HTR-8/SVneo (cell line): ENCODE measurements at regions not wholly inside any gene's neighbourhood (a gene's known extent, or its start where the extent isn't known, plus 50 kb on each side); places are given as distances from the start of the nearest gene placed in this dataset.

Experiments
- DNase-seq: peaks from one replicate; pipeline ENCODE4 v3.0.0; 2011; ENCODE audit warnings: low spot score, mixed read lengths; ENCODE audit not compliant: insufficient read length
- FAIRE-seq: peaks from 2 replicates; lab custom pipeline; 2011; peaks lifted over from hg19 to GRCh38; lab: Jason Lieb, UNC

DNA sequence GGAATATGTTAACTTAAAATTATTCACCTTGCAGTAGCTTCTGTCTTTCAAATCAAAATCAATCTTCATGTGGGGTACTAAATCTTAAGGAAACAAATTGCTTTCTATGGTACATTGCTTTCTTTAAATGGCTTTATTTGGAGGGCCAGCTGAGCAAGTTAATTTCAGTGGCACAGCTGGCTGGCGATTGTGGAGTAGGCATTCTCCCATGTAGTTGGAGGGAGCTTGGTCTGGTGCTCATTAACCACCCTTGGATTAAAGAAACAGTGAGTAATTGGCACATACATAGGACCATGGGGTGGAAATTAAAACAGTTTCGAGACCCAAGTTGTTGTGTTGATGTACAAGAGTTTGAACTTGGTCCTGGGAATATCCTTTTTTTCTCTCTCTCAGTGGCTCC, 201.3 kb upstream of the CHD6 start:
- no peak for FAIRE-seq
- no peak for DNase-seq

DNA sequence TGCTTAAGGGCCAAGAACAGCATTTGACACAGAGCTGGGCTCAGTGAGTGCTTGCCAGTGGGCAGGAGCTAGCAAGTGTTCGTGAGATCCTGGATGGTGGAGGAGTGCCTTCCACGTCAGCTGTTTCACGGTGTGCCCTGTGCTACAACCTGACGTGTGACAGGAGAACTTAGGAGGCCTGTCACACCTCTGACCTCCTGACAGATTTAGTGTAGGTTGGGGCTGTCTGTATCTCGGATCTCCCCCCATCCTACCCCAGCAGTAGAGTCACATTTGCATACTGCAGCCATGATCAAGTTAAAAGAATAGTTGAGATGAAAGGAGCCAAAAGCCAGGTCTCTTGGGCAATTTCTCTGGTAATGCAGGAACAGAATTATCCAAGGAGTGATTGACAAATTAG, 200.8 kb upstream of the CHD6 start:
- FAIRE-seq (peak; percentile 85), DNase-seq (no peak)

DNA sequence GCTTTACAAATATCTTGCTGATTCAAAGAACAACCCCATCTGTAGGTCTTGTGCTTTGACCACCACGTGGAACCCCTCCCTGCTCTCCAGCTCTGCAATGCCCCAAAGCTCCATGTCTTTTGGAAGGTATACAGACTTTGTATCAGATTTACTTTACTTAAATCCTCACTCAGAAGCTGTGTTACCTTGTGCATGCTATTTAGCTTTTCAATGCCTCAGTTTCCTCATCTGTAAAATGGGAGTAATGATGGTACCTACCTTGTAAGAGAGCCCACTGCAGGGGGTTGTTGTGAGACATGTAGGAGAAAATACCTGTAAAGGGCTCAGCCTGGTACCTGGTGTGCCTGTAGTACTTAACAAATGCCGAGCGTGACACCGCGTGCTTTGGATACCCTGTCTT, 200.2 kb upstream of the CHD6 start:
- FAIRE-seq (no peak), DNase-seq (no peak)

DNA sequence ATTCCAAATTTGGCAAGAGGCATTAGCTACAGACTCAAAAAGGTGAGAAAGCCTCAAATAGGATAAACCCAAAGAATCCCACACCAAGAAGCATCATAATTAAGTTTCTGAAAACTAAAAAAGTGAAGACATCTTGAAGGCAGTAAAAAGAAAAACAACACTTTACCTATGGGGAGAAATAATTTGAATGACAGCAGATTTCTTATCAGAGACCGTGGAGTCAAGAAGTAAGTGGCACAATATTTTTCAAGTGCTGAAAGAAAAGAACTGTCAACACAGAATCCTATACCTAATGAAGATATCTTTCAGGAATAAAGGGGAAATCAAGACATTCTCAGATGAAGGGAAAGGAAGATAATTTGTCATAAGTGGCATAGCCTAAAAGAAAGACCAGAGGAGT, 193.3 kb upstream of the CHD6 start:
- DNase-seq: no peak
- FAIRE-seq: no peak

DNA sequence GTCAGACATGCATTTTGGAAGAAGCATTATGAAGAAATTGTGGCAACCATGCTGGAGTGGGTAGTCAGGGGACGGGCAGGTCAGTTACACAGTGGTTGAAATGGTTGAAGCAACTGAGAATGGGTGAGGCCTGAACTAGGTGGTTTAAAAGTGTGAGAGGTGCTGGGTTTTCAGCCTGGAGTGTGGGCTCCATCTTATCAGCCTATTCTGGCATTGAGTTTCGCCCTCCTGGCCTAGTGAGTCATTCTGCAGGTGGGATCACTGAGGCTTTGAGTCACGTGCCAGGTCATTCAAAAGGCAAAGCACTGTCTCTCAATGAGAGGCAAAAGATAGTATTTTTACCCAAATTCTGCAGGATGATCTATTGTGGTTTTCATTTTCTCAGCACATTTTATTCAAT, 181.9 kb upstream of the CHD6 start:
- FAIRE-seq (no peak), DNase-seq (no peak)

DNA sequence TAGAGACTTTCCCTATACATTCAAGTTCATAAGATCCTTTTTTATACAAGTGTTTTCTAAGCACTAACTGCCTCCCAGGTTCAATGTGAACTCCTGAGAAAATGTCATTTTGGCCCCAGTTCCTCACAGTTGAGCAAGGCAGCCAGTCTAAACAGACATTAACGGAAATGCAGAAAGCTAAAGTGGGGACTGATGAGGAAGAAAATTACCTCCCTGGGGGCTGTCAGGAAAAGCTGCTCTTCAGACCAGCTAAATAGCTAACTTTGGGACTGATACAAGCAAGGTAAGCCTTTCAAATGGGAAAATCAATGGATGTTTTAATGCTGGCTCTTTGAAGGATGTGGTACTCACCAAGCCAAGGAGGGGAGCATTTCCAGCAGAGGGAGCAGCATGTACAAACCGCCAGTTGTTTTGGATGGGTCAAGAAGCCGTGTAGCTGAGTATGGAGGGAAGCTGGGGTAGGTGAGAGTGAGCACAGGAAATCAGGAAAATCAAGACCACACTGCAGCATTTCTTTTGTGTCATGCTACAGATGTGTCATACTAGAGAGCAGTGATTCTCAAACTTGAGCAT, 180.8 kb upstream of the CHD6 start:
- FAIRE-seq (no peak), DNase-seq (no peak)

DNA sequence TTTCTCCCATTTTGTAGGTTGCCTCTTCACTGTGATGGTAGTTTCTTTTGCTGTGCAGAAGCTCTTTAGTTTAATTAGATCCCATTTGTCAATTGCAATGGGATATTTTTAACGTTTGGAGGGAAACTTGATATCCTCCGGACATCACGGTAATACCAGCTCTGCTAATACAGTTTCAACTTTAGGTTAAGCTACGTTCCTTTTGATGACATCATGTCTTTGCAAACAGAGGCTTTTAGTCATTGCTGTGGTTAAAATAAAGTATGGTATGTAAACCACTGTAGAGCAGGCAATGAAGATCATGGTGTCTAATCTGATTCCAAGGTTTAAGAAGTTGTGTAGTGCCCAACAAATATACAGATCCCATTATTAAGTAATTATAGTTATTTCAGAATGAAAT, 168.0 kb upstream of the CHD6 start:
- FAIRE-seq (no peak), DNase-seq (no peak)

DNA sequence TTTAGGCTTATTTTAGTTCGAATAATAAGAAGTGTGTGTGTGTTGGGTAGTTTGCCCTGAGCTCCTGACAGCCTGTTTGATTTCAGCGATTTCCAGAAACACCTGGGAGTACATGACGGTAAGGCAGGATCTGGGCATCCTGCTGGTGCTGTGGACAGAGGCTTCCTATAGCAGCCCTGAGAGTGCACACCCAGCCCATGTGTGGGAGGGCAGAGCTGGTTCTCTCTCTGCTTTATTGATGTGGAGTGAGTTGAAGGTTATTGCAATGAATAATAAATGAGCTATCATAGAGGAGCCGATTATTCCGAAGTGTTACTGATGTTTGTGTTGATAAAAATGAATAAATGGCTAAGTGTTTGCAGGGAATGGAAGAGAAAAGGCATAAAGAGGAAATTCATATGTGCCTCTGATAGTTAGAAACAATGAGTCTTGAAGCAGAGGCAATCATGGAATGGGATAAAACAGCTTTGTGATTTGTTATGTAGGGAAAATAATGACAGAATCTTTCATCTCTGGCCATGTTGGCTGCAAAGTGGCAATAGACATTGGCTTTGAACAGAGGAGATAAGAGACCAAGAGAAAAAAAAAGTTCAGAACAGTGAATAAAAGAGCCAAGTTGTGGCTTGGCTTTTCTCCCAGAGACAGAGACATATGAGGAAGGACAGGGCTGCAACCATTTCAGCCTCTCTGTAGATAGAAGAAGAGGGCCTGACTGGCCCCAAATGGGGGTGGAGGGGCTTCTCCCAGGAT, 166.2 kb upstream of the CHD6 start:
- FAIRE-seq (no peak), DNase-seq (no peak)

DNA sequence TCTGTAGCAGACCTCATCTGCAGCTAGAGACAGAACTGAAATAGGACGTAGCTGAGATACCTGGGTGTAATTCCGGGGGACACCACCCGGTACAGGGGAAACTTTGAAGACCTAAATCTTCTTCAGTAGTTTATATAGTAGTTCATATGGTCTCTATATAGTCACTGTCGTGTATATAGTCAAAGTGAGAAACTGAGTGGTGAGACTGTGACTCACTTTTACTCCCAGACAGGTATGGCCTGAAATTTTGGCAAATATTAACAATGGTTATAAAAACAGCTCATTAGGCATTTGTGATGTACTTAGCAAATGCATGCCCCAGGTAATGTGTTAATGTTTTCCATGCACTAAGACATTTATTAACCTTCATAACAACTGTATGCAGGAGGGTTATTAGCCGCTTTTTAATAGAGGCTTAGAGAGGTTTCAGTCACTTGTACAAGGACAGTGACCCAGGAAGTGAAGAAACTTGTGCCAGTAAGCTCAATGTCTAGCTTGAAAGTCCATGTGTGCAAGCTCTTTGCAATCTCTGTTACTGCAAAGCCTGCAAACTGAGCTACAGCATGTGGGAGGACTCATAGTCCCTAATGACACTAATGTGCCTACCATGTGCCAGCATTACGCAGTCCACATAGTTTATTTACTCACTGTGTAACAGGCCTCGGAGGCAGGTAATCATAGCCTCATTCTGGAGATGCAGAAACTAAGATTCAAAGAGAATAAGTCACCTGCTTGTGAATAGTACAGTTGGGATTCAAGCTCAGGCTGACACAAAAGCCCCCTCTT, 165.4 kb upstream of the CHD6 start:
- FAIRE-seq (no peak), DNase-seq (no peak)

DNA sequence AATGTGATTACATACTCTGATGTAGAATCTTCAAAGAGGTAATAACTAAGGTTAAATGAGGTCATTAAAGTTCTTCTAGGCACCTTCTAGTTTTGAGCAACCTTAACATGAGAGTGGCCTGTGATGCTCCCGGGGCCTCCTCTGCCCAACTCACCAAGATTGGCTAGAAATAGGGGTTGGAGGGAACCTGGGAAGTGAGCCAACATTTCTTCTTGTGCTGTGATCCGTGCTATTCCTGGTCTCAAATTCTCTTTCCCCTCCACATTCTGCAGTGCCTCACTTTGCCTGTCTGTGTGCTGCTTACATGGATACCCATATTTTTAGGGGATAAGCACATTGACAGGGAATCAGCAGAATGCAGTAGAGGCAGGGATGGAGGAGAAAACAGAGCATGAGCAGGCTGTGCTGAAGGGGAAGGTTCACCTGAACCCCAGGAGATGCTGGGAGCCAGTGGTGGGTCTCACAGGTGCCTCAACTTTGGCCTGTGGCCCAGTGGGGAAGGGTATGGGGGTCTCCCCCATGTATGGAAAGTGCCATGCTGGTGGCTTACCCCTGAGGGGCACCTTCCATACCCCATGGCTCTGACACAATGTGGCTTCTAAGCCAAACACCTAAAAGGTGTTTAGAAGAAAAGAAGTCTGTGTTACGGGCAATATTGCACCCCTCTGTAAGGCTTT, 164.7 kb upstream of the CHD6 start:
- DNase-seq (no peak), FAIRE-seq (peak; percentile 77)

DNA sequence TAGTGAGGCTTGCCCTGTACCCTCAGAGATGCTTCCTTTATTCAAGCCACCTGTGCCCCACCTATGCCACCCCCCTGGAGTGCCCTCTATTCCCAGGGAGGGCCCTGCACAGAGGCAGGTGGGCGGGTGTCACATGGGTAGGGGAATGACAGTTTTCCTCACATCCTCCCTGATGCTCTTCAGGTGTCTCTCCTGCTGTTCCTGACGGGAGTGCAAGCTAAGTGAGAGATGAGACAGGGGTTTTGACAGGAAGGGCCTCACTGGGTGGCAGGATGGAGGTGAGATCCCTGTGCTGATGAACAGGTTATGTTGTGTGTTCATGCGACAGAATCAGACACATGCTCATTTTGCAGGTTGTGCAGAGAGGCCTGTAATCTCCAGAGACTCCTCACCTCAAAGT, 164.1 kb upstream of the CHD6 start:
- FAIRE-seq: no peak
- no peak for DNase-seq

DNA sequence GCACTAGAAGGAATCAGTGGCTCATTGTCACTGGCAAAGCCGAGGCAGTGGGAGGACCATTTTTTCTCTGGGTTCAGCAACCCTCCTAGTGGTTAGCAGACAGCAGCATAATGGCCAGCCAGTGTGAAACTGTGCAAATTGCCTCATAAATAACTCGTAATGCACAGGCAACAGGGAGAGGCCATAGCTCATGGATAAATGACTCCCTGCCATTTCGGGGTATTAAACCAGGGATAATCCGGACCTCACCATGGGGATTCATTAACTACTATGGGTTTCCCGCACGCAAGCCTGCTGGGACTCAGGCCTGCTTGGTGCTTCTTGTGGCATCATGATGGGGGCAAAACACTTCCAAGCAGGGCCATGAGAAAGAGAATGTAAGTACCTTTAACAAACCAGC, 158.2 kb upstream of the CHD6 start:
- DNase-seq: no peak
- peak; percentile 46 for FAIRE-seq

DNA sequence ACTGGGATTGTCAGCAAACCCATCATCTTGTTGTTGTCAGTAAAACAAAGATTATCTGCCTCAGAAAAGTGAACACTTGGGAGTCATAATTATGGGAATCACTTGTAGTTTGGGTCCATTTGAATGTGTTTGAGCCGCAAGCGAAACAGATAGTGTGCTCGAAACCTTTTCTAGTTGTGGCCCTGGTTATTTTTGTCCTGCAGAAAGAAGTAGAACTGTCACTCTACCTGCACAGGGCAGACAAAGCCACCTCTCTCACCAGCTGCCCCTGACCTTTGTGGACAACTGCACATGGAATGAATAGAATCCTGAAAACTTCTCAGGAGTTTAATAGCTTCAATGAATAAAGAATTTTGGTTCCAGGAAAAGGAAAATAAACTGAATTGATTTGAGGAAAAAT, 156.1 kb upstream of the CHD6 start:
- no peak for DNase-seq
- FAIRE-seq: peak; percentile 48

DNA sequence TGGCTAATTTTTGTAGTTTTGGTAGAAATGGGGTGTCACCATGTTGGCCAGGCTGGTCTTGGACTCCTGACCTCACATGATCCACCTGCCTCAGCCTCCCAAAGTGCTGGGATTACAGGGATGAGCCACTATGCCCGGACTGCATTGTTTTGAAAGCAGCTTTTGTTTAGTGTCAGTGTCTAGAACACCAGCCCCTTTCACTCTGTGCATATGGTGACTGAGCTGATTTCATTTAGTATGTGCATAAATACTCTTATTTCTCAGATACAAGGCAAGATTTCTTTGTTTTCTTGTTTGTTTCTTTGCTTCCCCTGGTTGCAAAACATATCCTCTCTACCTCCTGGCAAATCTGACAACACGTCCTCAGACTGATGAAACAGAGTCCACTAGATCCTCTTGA, 152.8 kb upstream of the CHD6 start:
- DNase-seq (no peak), FAIRE-seq (no peak)

DNA sequence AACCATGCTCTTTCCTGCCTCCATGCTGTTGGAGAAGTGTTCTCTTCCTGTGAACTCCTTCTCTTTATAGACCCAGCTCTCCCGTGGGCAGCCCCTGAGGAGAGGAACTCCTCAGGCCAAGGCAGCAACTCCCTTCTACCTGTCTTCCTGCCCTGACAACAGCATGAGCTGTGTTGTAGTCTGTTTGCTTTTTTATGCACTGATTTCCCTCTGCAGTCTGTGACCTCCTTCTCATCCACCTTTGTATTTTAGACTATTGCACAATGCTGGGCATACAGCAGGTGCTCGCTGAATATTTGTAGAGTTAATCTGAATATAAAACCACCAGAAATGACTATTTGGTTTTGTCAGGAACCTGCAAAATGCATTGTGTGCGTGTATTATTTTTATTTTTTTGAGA, 152.2 kb upstream of the CHD6 start:
- FAIRE-seq (no peak), DNase-seq (no peak)

DNA sequence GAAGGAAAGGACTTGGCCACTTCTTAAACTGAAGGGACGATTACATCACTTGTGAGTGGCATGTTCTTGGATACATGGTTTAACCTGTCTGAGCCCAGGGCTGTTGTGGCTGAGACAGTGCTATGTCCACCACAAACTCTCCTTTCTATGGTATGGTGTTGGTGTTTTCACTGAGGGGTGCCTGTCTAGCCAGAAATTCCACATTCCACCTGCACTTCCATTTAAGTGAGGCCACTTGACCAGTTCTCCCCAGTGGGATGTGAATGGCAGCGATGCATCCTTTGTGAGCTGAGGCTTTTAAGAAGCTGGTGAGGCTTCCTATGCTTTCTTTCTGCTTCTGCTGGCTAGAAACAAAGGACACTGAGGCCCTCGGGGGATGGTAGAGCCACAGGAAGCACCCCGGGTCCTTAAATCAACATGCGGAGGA, 151.4 kb upstream of the CHD6 start:
- DNase-seq: no peak

DNA sequence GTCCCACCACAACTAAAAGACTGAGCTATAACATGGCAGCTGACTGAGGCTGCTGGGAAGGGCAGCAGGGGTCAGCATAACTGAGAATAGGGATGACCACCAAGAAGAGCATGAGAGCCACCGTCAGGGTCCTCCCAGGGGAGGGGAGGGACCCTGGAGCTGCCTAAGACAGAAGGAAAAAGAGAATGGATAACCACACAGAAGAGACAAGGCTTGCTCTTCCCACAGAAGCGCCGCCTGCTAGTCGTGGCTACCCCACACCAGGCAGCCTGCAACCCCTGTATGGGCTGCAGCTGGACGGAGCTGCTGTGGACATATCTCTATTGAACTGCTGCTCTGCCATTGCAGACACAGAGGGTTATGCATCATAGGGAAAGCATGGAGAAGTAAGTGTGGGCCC, 132.0 kb upstream of the CHD6 start:
- FAIRE-seq: peak; percentile 62
- DNase-seq: no peak

More for the DNA sequence above, 151.4 kb upstream of the CHD6 start:
- no peak for FAIRE-seq

DNA sequence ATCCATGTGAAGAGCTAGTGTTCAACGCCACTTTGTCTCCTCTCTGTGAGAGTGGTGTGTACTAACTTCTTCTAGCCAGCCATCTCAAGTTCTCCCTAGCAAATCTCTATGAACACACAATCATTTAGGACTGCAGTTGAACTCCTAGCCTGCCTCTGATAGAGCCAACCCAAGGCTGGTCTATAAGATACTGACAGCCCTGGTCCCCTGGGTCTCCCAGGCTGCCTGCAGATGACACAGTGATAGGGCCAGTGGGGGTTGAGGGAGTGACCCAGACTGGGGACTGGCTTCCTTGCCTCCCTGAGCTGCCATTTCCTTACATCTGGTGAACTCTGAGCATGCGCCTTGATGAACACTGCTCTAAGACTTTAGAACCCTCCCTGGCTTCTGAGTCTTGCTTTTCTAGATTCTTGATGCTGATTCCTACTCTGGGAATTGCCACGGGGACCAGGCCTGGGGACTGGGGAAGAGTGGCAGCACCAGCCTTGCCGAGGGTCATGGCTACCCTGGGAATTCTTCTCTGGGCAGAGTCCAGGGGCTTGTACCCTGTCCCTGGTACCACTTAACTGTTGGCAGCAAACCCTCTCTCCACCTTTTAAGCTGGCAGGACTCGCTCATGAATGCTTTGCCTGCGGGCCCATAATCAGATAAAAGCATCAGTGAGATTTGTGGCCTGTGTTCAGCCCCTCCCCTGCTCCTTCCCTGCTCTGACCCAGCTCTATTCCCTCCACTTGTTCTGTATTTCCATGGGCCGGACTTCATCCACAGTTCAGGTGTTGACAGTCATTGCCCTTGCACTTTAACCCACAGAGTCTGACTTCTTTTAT, 130.8 kb upstream of the CHD6 start:
- DNase-seq: no peak
- FAIRE-seq: no peak

DNA sequence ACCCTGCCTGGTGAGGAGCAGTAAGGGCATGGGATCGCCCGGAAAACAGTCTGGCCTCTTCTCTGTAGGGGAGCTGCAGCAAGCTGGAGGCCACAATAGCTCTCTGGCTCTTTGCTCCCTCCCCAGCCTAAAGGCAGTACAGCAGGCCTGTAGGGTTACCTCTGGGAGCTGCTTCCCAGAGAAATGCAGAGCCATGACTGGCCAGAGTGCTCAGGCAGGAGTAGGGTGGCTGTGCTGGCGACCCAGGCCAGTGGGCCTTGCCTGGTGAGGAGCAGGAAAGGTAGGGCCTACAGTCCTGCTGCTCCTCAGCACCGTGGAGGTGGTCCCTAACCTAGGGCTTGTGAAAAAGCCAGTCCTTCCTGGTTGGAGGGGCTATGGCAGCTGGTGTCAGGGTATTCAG, 129.9 kb upstream of the CHD6 start:
- DNase-seq (no peak), FAIRE-seq (no peak)

DNA sequence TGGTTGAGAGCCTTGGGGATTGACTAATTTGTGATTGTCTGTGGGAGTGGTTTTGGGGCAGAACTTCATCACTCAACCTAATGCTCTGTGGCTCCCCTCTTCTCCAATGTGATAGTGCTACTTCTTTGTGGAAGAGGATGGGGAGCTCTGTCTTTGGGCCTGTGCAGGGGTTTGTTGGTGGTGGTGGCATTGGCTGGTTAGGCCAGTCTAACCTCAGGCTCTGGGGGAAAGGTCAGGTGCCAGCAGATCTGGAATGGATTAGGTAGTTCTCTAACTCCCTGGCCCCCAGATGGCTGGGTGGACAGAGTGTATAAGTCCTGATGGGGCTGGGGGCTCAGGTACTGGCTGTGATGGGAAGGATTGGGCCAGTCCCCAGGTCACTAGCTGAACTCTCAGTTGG, 129.0 kb upstream of the CHD6 start:
- DNase-seq (no peak), FAIRE-seq (no peak)
